HG02870 (cell line): ENCODE measurements at regions not wholly inside any gene's neighbourhood (a gene's known extent, or its start where the extent isn't known, plus 50 kb on each side); places are given as distances from the start of the nearest gene placed in this dataset.

Experiments used
- ATAC-seq: cut with Tn5 transposase; IDR thresholded peaks from one replicate; pipeline ENCODE4 v1.9.1; 2021; ENCODE audit warnings: mild to moderate bottlenecking, moderate library complexity; ENCODE audit not compliant: unreplicated experiment

GRCh38 chr12:84745127-84745526 lies 167.5 kb downstream of the SLC6A15 start:
- no peak for ATAC-seq

DNA sequence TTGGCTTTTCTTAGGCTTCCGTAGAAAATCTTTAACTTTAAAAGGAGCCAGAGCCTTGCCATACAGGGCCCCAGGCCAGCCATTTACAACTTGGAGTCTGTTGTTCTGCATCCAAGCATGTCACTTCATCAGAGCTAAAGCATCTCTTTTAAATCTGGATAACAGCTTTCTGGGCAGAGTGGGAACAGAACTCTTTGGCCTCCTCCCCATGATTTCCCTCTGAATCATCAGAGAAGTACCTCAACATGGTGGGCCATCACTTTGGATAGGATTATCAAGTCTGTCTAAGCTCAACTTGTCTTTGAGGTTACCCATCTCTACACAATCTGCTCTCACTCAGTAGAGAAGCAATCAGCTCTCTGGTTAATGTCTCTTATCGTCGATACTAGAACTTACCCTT lies 170.9 kb downstream of the SLC6A15 start:
- ATAC-seq, result no peak

DNA sequence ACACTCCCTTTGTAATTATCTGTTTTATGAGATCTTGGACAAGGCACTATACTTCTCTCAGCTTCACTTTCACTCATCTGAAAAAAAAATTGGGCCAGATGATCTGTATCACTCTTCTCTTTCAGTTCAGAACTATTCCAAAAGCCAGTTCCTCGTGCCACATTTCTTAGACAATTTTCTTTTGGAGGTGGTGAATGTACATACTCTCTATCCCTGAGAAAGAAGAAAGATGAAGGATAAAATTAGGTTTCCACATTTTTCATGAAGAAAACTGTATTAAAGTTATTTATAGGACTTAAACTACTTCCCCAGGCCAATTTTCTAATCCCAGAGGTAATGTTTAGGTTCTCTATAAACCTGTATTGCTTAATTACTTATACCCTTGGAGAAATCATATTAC lies 171.6 kb downstream of the SLC6A15 start:
- ATAC-seq, result no peak

GRCh38 chr12:84740602-84741001 lies 172.0 kb downstream of the SLC6A15 start:
- no peak for ATAC-seq

- no peak for ATAC-seq
Measured at GRCh38 chr12:84738481-84738972, 174.1 kb downstream of the SLC6A15 start.

DNA sequence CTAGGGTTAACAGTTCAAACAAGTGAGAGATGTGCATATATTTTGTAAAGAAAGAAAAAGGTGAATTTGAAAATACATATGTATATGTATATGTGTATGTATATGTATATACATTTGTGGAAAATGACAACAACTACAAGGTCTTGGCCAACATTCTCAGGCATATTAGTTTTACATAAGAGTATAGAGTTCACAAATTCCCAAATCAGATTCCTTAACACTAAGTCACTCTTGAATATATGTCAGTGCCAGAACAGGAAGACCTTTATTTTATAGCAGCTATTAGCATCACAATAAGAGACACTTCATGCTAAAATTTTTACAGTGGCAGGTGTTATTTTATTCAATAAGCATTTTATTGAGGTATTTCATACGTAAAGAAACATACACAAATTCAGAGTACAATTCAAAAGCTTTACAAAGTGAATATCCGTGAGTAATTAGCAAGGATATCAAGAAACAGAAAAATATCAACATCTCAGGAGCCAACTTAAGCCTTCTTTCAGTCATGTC lies 179.7 kb downstream of the SLC6A15 start:
- ATAC-seq, result no peak

DNA sequence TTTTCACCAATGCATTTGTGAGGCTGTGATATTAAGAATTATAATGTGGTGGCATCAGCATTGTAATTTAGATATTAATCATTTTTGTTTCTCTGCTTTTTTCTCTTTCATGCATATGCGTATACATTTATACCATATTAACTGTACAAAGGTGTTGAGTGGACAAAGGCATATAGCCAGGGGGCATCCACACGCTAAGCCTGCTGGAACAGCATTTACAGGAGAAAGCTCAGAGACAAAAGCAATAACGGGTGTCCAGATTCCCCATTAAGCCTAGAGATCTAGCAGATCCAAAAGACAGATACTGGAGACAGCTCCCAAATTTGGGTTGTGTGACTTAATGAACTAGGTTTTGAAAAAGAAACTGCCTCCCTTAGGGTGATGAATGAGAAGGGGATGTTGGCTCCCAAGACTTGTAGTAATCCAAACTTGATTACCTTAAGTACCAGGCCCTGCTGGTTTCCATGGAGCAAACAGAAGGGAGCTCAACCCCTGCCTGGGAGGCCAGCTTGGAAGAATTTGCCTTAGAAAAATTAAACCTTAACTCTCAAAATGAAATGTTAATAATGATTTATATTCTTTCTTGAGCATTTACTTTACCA lies 181.9 kb downstream of the SLC6A15 start:
- no peak for ATAC-seq

- no peak for ATAC-seq
Measured at GRCh38 chr12:84727961-84728360, 184.6 kb downstream of the SLC6A15 start.

DNA sequence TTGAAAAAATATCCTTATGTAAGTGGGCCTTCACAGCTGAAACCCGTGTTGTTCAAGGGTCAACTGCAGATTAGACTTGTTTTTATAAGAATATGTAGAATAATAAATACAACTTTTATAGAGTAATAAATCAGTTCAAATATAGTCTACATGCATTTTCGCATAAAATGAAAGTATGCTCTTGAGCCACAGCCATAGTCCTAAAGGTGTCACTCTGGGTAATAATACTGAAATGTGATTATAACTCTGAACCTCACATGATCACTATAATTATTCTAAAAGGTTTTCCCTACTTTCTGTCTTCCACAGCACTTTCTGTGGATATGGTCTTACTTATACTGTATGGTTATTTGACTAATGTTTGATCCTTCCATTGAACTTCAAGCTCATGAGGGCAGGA lies 185.8 kb downstream of the SLC6A15 start:
- ATAC-seq, result no peak

DNA sequence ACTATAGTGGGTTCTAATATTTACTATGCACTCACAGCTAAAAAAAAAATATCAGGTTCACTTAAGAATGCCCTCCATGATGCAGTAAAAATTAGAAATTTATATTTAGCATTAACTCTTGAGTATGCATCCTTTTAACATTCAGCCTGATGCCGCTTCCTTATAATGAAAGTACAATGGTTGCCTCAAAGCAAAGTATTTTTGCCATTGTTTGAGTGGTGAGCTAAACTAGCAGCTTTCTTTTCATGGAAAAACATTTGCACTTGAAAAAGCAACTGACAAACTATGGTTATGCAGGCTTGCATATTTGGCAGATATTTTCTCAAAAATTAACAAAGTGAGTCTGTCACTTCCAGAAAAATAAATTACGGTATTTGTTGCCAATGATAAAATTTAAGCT lies 188.6 kb downstream of the SLC6A15 start:
- ATAC-seq, result no peak

- ATAC-seq, result no peak
Measured at GRCh38 chr12:84719997-84720396, 192.6 kb downstream of the SLC6A15 start.

GRCh38 chr12:84718906-84719305 lies 193.7 kb downstream of the SLC6A15 start:
- ATAC-seq, result no peak

- no peak for ATAC-seq
Measured at GRCh38 chr12:84712747-84713146, 199.9 kb downstream of the SLC6A15 start.

- ATAC-seq, result no peak
Measured at GRCh38 chr12:84706374-84706773, 206.2 kb downstream of the SLC6A15 start.

DNA sequence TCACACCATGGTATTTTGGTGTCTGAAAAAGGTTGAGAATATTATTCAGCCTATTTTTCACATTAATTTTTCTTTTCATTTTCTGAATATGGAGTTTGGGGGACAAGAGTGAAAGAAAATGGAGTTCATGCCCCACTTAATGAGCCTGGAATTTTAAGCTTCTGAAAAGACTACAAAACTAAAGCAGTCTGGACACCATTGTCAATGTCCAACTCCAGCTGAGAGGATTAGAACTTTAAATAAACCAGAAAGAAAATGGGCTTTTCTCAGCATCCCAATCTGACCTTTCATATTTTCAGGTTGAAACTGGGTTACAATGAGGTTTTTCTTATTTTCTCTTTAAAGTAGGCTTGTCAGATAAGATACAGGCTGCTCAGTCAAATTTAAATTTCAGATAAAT lies 207.7 kb downstream of the SLC6A15 start:
- ATAC-seq, result no peak

DNA sequence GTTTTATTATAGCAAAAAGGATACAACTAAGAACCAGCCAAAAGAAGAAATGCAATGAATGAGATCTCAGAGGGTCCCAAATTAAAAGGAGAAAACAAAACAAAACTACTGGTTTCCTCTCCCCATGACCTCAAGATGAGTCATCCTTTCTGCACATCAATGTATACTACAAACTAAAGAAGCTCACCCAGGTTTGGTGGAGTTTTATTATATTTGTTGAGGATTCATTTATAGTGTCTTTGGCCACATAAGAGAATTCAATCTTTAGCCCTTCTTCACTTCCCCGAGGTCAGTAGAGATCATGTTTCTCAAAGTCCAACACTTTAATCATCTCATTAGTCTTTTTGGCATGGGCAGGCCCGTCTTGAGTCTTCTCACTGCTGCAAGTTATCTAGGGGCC lies 210.6 kb downstream of the SLC6A15 start:
- ATAC-seq, result no peak

DNA sequence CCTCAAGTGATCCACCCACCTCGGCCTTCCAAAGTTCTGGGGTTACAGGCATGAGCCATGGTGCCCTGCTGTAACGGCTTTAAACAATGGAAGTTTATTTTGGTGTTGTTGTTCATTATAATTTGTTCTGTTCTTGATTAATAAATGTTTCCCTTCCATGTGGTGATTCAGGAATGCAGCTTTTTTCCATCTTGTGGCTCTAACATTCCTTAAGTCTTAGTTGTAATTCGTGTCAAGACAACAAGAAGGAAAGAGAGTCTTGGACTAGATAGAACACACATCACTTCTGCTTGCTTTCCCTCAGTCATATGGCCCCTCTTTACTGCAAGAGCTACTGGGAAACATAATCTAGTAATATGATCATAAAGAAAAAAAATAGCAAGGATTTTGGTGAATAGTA lies 211.6 kb downstream of the SLC6A15 start:
- no peak for ATAC-seq

GRCh38 chr12:84698576-84699333 lies 213.8 kb downstream of the SLC6A15 start:
- ATAC-seq, result no peak

- no peak for ATAC-seq
Measured at GRCh38 chr12:84696908-84697540, 215.6 kb downstream of the SLC6A15 start.

DNA sequence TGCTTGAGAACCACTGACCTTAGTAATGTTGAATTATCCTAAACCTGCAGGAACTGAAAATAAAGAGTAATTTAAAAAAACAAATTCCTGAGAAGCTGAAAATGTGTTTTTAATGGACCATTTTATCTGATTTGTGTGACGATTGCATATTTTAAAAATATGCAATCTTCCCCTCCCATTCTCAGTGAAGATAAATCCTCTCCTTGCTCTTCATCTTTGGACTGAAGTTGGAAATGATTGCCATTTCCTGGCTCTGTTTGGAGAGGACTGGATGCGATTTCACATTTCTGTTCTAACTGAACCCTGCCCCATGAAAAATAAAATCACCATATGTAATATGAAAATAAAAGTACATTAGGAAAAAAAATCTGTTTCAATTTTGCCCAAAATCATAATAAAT lies 216.3 kb downstream of the SLC6A15 start:
- ATAC-seq, result no peak

DNA sequence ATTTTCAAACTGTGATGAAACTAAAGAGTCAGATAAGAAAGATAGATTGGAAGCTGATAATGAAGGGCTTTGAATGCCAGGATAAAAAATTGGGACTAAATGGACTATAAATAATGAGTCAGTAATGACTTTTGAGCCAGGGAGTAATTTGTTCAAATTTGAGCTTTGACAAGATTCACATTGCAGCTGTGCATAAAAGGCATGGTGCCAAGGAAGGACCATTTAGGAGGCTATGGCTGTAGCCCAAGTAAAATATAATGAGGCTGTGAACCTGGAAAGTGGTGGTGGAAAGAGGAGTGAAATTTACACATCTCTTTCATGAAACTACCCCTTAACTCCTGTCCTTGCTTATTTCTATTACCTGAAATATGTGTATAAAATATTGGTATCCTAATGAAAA lies 218.5 kb downstream of the SLC6A15 start:
- ATAC-seq, result no peak

- ATAC-seq, result no peak
Measured at GRCh38 chr12:84692071-84692470, 220.5 kb downstream of the SLC6A15 start.
